GM12874 (cell line): ENCODE measurements at regions not wholly inside any gene's neighbourhood (a gene's known extent, or its start where the extent isn't known, plus 50 kb on each side); places are given as distances from the start of the nearest gene placed in this dataset.

Source experiments
- CTCF ChIP-seq: IDR thresholded peaks from 2 replicates; pipeline ENCODE4 v1.5.1; 2011; ENCODE audit warnings: low read depth, mild to moderate bottlenecking, control low read depth, low read length, moderate library complexity; ENCODE audit not compliant: insufficient read depth

- no peak for TF ChIP-seq CTCF
These were observed 76.0 kb downstream of the TEX13C start for GRCh38 chrX:125395626-125396025.

GRCh38 chrX:125398959-125399440 lies 79.3 kb downstream of the TEX13C start:
- TF ChIP-seq CTCF = no peak

- no peak for TF ChIP-seq CTCF
These were observed 83.1 kb downstream of the TEX13C start for GRCh38 chrX:125402807-125403206.

- TF ChIP-seq CTCF = no peak
These were observed 85.0 kb downstream of the TEX13C start for GRCh38 chrX:125404667-125405160.

GRCh38 chrX:125405339-125405738 lies 85.7 kb downstream of the TEX13C start:
- TF ChIP-seq CTCF = no peak

- no peak for TF ChIP-seq CTCF
These were observed 87.6 kb downstream of the TEX13C start for GRCh38 chrX:125407314-125407713.

- no peak for TF ChIP-seq CTCF
These were observed 101.1 kb downstream of the TEX13C start for GRCh38 chrX:125420809-125421208.
